ENCODE measurements at regions not wholly inside any gene's neighbourhood (a gene's known extent, or its start where the extent isn't known, plus 50 kb on each side); places are given as distances from the start of the nearest gene placed in this dataset.

- no peak for DNase-seq (ENCODE audit: low read depth)
These were observed 346.4 kb downstream of the EPHA4 start for GRCh38 chr2:221225752-221226151.

DNA sequence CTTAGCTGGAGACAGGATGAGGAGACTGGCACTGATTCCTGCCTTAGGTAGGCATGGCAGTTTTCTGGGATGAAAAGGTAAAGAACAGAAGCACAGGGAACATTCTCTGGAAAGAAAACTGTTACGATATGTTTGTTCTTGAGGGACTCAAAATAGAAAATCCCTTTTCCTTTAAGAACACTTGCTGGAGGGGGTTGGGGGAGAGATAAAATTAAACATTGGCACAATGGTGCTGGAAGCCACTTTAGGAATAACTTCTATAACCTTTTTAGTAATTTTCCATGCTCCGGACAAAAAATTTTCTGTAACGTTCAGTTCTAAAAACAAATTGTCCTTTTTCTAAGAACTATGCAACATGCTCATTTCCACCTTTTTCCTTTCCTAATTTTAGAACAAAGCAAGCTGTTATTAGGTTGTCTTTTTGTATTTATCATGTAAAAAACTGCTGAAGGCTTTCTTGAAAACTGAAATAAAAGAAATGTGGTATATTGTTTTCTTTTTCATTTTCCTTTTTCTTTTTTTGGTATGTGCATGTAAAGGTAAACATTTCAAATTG, 343.8 kb downstream of the EPHA4 start:
- DNase-seq (ENCODE audit: low read depth), result no peak

DNA sequence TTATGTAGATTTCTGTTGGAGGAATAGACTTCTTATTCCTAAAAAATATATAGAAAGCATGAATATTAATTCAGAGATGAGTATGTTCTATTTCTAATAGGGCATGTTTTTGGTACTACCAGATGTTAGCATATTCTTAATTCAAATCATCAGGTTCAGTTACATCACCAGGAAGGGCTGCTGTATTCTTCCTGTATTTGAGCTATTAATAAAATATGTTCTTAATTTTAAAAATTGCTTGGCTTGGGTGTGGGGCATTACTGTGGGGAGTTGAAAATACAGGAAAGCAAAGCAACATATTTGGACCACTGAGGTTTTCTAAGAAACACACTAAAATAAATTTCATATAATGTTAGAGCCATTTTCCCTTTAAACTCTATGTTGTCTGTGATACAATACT, 343.0 kb downstream of the EPHA4 start:
- DNase-seq (ENCODE audit: low read depth), result no peak

DNA sequence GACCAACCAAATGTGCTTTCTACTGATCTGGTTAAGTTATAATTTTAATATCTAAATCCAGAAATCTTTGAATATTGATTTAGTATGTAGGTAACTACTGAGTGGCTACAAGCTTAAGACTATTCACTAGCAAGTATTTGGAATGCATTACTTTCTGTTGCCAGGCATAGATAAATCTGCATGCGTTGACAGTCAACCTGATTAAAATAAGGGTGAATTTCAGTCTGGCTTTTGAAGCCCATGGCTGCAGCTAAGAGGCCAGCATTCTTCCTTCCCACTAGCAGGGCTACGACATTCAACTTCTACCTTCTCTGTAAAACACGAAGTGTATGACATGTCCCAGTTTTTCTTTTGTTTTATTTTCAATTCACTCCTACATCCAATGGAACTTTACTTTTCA, 340.6 kb downstream of the EPHA4 start:
- DNase-seq (ENCODE audit: low read depth), result no peak

DNA sequence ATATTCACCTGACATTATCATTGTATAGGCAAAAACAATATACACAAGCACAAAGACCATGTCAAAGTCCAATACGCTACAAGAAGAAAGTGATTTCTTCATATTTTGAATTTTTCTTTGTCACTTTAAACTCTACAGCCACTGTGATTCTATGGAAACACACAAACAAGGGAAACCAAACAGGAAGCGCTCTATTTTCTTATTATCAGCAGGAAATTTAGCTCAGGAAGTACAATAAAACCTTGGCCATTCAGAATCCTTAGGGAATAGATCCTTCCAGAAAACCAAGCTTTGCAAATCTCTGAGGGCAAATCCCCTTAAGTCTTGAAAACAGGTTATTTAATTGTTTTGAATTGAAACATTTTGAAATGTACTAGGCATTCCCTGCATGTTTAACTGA, 336.2 kb downstream of the EPHA4 start:
- DNase-seq (ENCODE audit: low read depth), result no peak

GRCh38 chr2:221241072-221241471, 331.0 kb downstream of the EPHA4 start:
- DNase-seq (ENCODE audit: low read depth), result no peak

GRCh38 chr2:221243771-221244170, 328.3 kb downstream of the EPHA4 start:
- no peak for DNase-seq (ENCODE audit: low read depth)

- no peak for DNase-seq (ENCODE audit: low read depth)
These were observed 327.1 kb downstream of the EPHA4 start for GRCh38 chr2:221245045-221245444.

- no peak for DNase-seq (ENCODE audit: low read depth)
These were observed 326.3 kb downstream of the EPHA4 start for GRCh38 chr2:221245772-221246171.

GRCh38 chr2:221254299-221254698, 317.8 kb downstream of the EPHA4 start:
- no peak for DNase-seq (ENCODE audit: low read depth)

GRCh38 chr2:221255862-221256261, 316.2 kb downstream of the EPHA4 start:
- no peak for DNase-seq (ENCODE audit: low read depth)

- DNase-seq (ENCODE audit: low read depth), result no peak
These were observed 313.6 kb downstream of the EPHA4 start for GRCh38 chr2:221258464-221258863.

- DNase-seq (ENCODE audit: low read depth), result no peak
These were observed 309.5 kb downstream of the EPHA4 start for GRCh38 chr2:221262651-221263050.

DNA sequence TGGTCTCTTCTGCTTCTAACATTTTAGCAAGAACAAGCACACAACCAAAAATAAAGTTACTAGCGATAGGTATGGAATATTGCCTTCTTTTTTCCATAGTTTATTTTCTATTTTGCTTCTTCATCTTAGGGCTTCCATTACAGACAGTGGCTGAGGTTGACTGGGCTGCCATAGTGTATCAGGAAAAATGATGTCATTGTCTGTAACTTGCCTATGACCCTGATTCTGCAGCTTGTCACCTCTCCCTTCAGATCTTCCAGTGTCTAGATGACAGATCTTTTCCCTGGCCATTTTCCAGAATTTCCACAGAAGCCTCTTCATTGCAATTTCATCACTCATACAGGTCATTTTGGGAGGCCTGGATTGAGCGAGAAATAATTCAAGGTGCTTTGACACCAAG, 308.5 kb downstream of the EPHA4 start:
- DNase-seq (ENCODE audit: low read depth), result no peak

DNA sequence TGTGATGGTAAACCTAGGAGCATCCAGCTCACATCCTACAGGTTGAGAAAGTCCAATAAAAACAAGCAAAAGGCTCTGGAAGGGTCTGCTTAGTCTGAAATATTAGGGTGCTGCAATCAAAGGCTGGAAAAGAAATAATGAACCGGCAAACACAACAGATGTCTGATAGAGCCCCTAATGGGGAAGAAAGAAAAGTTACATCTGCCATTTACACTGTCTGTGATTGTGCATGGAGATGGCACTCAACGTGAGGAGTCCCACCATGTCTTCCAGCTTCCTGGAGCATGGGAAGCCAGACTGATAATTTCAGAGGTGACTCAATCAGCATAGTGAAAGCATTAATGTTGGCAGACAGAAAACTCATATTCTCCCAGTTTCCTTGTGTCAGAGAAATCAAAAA, 307.8 kb downstream of the EPHA4 start:
- DNase-seq (ENCODE audit: low read depth), result no peak

DNA sequence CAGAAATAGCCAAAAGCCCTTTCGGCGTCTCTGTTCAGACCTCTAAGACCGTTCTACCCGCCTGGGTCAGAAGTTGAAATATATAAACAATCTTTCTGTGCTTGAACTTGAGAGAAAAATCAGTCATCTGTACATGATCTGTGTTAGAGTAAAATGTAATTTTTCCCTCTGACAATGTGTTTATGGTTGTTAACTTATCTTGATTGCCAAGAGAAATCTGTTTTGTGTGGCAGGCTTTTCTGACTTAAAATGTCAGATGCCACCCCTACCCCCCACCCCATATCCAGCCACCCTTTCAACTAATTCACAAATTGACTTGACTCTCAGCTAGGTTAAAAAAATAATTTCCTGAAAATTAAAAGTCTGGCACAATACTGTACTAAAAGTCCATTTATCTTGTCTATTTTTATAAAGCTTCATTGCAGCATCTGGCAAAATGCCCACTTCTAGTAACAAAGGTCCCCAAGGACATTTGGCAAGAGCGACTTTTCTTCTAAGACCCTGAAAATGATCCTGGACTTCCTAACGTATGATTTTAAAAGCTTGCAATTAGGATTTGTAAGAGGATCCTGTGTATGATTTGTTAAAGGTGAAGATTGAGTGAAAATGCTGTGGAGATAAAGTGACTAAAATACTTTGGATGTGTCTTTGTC, 304.2 kb downstream of the EPHA4 start:
- DNase-seq (ENCODE audit: low read depth), result no peak

- DNase-seq (ENCODE audit: low read depth), result no peak
These were observed 303.5 kb downstream of the EPHA4 start for GRCh38 chr2:221268631-221269030.

- no peak for DNase-seq (ENCODE audit: low read depth)
These were observed 301.3 kb downstream of the EPHA4 start for GRCh38 chr2:221270806-221271205.

DNA sequence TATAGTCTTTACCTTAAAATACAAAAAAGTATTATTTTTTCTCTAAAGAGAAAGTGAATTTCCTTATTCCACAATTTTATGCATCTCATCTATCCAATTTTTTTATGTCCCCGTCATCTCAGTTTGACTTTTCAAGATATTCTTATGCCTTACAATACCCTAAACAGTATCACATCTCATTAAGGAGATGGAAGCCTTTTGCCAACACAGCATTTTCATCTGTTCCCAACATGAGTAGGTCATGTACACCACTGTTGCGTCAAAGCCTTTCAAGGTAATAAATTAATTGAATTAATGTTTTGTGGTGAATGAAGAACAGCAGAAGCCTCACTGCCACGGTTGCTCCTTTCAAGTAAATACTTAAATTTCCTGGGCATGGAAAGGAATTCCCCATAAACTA, 299.4 kb downstream of the EPHA4 start:
- no peak for DNase-seq (ENCODE audit: low read depth)

DNA sequence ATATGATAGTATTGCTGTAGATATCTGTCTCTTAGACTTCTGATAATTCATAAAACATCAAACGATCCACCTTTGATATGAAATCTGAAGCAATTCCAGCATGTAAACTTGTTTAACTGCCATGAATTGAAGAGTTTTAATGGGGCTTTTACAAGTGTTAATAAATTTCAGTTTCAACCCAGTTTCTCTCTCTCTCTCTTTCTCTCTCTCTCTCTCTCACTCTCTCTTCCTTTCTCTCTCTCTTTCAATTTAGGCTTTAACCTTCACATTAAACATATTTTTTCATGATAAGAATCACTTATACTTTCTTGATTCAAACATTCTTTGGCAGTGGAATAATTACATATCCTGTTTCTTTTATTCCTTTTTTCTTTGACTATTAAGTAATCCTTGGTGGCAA, 296.1 kb downstream of the EPHA4 start:
- DNase-seq (ENCODE audit: low read depth), result no peak

DNA sequence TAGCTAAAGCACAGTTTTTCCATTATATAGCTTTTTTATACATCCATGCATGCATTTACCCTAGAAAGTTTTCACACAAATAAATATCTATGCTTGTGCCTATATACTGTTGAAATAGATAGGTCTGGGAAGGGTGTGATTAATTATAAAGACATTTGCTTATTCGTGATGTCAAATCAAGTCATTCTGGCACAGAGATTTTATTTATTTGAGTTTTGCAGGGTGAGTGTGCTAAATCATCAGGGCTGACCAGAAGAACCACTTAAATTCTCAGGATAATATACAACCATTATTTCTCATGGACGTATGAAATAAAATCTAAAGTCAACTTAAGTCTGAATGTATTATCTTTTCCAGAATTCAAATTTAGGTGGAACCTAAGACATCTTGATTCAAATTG, 295.5 kb downstream of the EPHA4 start:
- no peak for DNase-seq (ENCODE audit: low read depth)

- no peak for DNase-seq (ENCODE audit: low read depth)
These were observed 289.7 kb downstream of the EPHA4 start for GRCh38 chr2:221282386-221282785.

DNA sequence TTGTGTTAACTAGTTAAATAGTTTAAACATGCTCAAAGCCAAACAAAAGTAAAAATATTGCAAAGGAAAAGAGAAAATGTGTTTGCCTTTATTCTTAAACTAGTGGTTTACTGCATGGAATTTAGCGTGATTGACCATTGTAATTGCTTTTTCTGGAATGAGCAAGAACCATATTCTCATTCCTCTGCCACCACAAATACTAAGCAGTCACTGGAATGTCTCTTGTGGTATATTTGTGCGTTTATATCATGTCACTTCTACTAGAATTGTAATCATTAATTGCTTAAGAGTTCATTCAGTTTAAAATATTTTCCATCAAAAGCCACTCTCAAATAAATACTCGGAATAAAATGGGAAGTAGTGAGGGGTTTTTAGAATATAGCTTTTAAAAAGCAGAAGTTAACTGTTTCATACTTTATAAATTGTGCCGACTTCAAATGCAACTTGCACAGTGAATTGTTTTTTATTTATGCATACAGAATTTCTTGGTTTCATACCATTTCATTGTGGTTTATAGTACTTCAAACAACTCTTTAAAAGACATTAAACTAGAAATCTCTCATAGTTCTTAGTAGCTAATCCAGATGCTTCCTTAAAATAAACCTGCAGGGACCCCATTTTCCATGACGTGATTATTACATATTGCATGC, 288.1 kb downstream of the EPHA4 start:
- peak; percentile 27 for DNase-seq (ENCODE audit: low read depth)

DNA sequence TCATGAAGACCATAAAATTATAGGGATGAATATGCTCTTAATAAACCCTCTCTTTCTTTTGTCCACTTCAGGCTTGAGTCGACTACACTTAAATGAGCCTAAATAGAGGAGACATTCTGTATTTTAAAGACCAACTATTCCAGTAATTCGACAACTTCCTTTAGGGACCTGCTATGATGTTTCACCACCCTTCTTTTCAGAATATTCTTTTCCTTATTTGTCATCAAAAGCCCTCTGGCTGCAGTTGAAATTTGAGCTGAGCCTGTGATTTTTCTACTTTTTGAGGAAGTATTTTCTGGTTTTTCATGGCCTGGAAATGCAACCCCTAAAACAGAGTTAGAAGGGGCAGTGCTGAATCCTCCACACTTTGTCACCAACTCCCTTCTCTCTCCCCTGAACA, 287.0 kb downstream of the EPHA4 start:
- DNase-seq (ENCODE audit: low read depth), result no peak
